Neutrophil (primary cell): ENCODE measurements at regions not wholly inside any gene's neighbourhood (a gene's known extent, or its start where the extent isn't known, plus 50 kb on each side); places are given as distances from the start of the nearest gene placed in this dataset.
"Not testable (repeated sequence)": the region's sequence is repeated elsewhere in the genome, so short reads cannot be mapped to it uniquely, and the experiment has no call there.

Experiments used
- H3K27ac ChIP-seq: fragments of 200-600 bp; sonication (generic); 2 replicates; pipeline ENCODE4 v1.5.1; 2016; ENCODE audit warnings: mild to moderate bottlenecking, moderate library complexity
- H3K27me3 ChIP-seq: fragments of 200-600 bp; sonication (generic); 2 replicates; pipeline ENCODE4 v1.6.0; 2016; ENCODE audit warnings: mild to moderate bottlenecking
- H3K36me3 ChIP-seq: fragments of 200-600 bp; sonication (generic); 2 replicates; pipeline ENCODE4 v1.5.1; 2017
- H3K4me1 ChIP-seq, 2 experiments: fragments of 200-600 bp in 1 of 2; sonication (generic) in 1 of 2; 1 replicate in 1 of 2; 2 replicates in 1 of 2; pipeline versions ENCODE4 v1.5.1 to v1.6.1; 2013 to 2016; ENCODE audit warnings: low read depth in 1 of 2, low read length in 1 of 2, mild to moderate bottlenecking in 1 of 2, moderate library complexity in 1 of 2; ENCODE audit not compliant: control insufficient read depth in 1 of 2, insufficient read depth in 1 of 2
- H3K4me3 ChIP-seq, 2 experiments: fragments of 200-600 bp in 1 of 2; sonication (generic) in 1 of 2; 1 replicate in 1 of 2; 2 replicates in 1 of 2; pipeline ENCODE4 v1.5.1; 2013 to 2016; ENCODE audit warnings: low read depth in 1 of 2, low read length in 1 of 2, mild to moderate bottlenecking in 1 of 2, moderate library complexity in 1 of 2
- H3K9me3 ChIP-seq: fragments of 200-600 bp; sonication (generic); 2 replicates; pipeline ENCODE4 v1.5.1; 2016
- TF ChIP-seq, protein P1 (sequence below): fragments of 200-600 bp; sonication (generic); IDR thresholded peaks from 2 replicates; pipeline ENCODE4 v1.5.1; 2016; ENCODE audit warnings: antibody characterized with exemption

DNA sequence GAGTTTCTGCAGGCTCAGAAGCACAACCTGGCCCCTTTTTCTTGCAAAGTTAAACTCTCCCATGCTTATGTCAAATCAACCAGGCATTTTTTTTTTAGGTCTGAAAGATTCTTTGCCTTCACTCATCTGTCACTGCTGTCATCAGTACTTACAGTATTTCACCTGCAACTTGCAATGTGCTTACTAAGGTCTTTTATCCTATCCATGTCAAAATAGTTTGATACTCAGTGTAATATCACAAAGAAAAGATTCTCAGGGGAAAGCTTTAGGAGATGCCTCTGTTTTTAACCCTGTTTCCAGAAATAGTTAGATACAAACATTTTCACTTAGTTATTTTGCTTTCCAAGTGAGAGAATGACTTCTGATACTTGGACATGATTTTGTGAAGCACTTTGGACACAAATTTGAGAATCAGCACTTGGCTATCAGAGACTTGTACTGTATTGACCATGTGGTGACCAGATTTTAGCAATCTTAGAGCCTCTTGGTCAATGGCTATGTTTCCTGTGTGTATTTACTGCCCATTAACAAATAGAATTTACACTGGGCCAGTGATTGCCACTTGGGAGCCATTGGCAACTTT, 428.2 kb downstream of the IRX1 start:
- Histone ChIP-seq H3K27ac (no peak overlapping the region), H3K36me3 (no peaks in the 10 kb centered on the region), H3K4me3 (no peak overlapping the region), H3K27me3 (no peaks in the 10 kb centered on the region), H3K4me1 (no peaks in the 10 kb centered on the region), H3K9me3 (no peaks in the 10 kb centered on the region)
- TF ChIP-seq, protein P1, sequence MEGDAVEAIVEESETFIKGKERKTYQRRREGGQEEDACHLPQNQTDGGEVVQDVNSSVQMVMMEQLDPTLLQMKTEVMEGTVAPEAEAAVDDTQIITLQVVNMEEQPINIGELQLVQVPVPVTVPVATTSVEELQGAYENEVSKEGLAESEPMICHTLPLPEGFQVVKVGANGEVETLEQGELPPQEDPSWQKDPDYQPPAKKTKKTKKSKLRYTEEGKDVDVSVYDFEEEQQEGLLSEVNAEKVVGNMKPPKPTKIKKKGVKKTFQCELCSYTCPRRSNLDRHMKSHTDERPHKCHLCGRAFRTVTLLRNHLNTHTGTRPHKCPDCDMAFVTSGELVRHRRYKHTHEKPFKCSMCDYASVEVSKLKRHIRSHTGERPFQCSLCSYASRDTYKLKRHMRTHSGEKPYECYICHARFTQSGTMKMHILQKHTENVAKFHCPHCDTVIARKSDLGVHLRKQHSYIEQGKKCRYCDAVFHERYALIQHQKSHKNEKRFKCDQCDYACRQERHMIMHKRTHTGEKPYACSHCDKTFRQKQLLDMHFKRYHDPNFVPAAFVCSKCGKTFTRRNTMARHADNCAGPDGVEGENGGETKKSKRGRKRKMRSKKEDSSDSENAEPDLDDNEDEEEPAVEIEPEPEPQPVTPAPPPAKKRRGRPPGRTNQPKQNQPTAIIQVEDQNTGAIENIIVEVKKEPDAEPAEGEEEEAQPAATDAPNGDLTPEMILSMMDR: no peak

DNA sequence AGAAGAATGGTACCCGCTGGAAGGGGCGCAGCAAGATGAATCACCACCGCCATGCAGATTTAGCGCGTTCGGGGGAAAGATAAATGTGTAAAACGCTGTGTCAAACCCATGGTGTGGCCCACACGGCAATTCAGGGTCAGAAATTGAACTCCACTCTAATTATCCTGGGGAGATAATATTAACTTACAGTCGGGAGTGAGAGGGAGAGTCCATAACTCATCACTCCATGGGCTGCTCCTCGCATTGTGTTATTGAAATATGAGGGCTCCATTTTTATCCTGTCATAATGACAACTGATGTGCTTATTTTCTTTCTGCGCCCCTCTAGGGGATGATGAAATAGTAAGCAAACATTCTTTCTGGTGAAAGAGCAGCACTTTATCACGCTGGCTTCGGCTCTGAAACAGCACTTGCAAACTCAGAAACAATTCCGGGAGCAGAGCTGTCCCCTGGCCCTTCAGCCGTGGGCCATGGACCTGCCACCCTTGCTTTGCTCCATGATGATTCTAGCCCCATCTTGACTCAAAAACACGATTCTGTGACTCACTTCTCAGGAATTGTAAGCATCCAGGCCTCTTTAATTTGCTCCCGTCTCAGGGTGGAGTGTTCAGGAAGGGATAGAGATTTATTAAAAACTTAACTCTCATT, 431.6 kb downstream of the IRX1 start:
- Histone ChIP-seq H3K27me3 (no peaks in the 10 kb centered on the region), H3K27ac (no peak overlapping the region), H3K4me3 (no peak overlapping the region), H3K36me3 (no peaks in the 10 kb centered on the region), H3K4me1 (no peaks in the 10 kb centered on the region), H3K9me3 (no peaks in the 10 kb centered on the region)
- TF ChIP-seq, protein P1: no peak

DNA sequence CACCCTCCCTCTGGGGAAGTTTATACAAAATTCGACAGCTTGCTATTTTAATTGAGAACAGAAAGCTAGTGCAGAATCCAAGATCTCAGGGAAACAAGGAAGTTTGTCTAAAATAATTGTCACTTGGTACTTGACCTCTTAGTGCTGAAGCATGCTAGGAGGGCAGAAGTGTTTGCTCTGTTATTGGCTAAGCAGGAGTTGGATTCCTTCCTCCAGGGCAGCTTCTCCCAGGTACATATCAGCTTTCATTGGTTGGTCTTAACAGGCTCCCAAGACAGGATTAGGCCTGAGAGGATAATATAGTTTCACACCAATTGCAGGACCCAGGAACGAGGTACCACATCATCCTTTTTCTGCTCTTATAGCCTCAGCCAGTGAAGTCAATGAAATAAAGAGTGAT, 432.8 kb downstream of the IRX1 start:
- Histone ChIP-seq H3K9me3 (no peaks in the 10 kb centered on the region), H3K36me3 (no peaks in the 10 kb centered on the region), H3K27me3 (no peaks in the 10 kb centered on the region), H3K4me1 (no peaks in the 10 kb centered on the region), H3K4me3 (no peak overlapping the region), H3K27ac (no peak overlapping the region)
- TF ChIP-seq, protein P1: no peak

- H3K27me3 ChIP-seq, H3K4me1 ChIP-seq: not testable (repeated sequence)
Measured at GRCh38 chr5:4033546-4033945, 437.9 kb downstream of the IRX1 start.

GRCh38 chr5:4036861-4037260, 441.2 kb downstream of the IRX1 start:
- H3K36me3 ChIP-seq: no peaks in the 10 kb centered on the region
- TF ChIP-seq, protein P1: no peak
- no peaks in the 10 kb centered on the region for H3K4me1 ChIP-seq
- H3K9me3 ChIP-seq: no peaks in the 10 kb centered on the region
- no peak overlapping the region for H3K27ac ChIP-seq
- no peak overlapping the region for H3K4me3 ChIP-seq
- H3K27me3 ChIP-seq: no peaks in the 10 kb centered on the region

More at GRCh38 chr5:4033546-4033945, 437.9 kb downstream of the IRX1 start:
- H3K4me3 ChIP-seq, H3K27ac ChIP-seq, H3K9me3 ChIP-seq, H3K36me3 ChIP-seq: not testable (repeated sequence)

DNA sequence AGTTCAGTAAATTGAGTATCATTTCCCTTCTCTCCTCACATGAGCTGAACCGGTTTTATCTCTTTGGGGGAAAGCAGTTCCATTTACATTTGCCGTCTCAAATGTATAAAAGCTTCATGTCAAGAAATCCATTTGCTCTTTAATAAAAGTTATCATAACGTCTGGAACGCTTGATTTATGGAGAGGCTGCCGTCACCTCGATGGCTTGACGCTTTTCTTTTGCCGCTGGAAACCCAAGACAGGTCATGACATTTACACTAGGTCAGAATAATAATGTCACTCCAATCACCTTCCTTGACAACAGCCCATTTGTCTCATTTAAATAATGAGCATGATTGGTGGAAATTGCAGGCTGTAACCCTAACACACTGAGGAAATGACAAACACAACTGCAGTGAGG, 443.4 kb downstream of the IRX1 start:
- H3K27ac ChIP-seq: no peak overlapping the region
- H3K4me3 ChIP-seq: no peak overlapping the region
- H3K36me3 ChIP-seq: no peaks in the 10 kb centered on the region
- no peaks in the 10 kb centered on the region for H3K9me3 ChIP-seq
- no peaks in the 10 kb centered on the region for H3K27me3 ChIP-seq
- H3K4me1 ChIP-seq: peaks cover 0 to 4% of the 10 kb centered on the region in 2 experiments
- TF ChIP-seq, protein P1: no peak
